ENCODE measurements at regions not wholly inside any gene's neighbourhood (a gene's known extent, or its start where the extent isn't known, plus 50 kb on each side); places are given as distances from the start of the nearest gene placed in this dataset.

- no peaks in the 10 kb centered on the region for H3K79me2 ChIP-seq (ENCODE audit: insufficient read depth, low read length)
- H3K27me3 ChIP-seq (ENCODE audit: control insufficient read depth in 2 of 2, insufficient read depth in 2 of 2, low read length in 2 of 2) = no peaks in the 10 kb centered on the region
- WGBS (ENCODE audit: insufficient coverage) = no CpG with 5 or more reads among the region's 2 CpGs
- H3K9ac ChIP-seq (ENCODE audit: insufficient read depth, low read length, poor library complexity, severe bottlenecking) = no peak overlapping the region
- H3K27ac Mint-ChIP-seq = no peak overlapping the region
- H3K36me3 ChIP-seq (replicated peaks in 1 of 2; ENCODE audit: control insufficient read depth in 1 of 2, insufficient read depth in 2 of 2, low read length in 2 of 2) = no peaks in the 10 kb centered on the region
- H3K9me3 ChIP-seq (replicated peaks in 1 of 2; ENCODE audit: control insufficient read depth in 1 of 2, insufficient read depth in 1 of 2, low read length in 2 of 2) = peaks cover 0 to 34% of the 10 kb centered on the region in 2 donors
- no peak overlapping the region for H3K4me3 Mint-ChIP-seq
- H3K4me1 ChIP-seq (ENCODE audit: control insufficient read depth in 1 of 2, insufficient read depth in 2 of 2, low read length in 2 of 2) = no peaks in the 10 kb centered on the region
- DNase-seq = no peak
- no peaks in the 10 kb centered on the region for H3K4me1 Mint-ChIP-seq
- H4K20me1 ChIP-seq (ENCODE audit: insufficient read depth, low read length) = no peaks in the 10 kb centered on the region
- intact Hi-C loops (cut with micrococcal nuclease) = no loop called here
- H3K27ac ChIP-seq (ENCODE audit: low read depth in 1 of 2, low read length in 2 of 2) = no peak overlapping the region
- no peaks in the 10 kb centered on the region for H3K27me3 Mint-ChIP-seq (ENCODE audit: low read depth in 3 of 3)
- TF ChIP-seq, protein P1, sequence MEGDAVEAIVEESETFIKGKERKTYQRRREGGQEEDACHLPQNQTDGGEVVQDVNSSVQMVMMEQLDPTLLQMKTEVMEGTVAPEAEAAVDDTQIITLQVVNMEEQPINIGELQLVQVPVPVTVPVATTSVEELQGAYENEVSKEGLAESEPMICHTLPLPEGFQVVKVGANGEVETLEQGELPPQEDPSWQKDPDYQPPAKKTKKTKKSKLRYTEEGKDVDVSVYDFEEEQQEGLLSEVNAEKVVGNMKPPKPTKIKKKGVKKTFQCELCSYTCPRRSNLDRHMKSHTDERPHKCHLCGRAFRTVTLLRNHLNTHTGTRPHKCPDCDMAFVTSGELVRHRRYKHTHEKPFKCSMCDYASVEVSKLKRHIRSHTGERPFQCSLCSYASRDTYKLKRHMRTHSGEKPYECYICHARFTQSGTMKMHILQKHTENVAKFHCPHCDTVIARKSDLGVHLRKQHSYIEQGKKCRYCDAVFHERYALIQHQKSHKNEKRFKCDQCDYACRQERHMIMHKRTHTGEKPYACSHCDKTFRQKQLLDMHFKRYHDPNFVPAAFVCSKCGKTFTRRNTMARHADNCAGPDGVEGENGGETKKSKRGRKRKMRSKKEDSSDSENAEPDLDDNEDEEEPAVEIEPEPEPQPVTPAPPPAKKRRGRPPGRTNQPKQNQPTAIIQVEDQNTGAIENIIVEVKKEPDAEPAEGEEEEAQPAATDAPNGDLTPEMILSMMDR (IDR thresholded peaks at IDR 0.05) = no peak
- peaks cover 0 to 11% (median 1%) of the 10 kb centered on the region in 7 donors for H3K9me3 Mint-ChIP-seq
- no peaks in the 10 kb centered on the region for H3K36me3 Mint-ChIP-seq
- no peak overlapping the region for H2AFZ ChIP-seq (ENCODE audit: insufficient read depth, low read depth, low read length, poor library complexity, severe bottlenecking)
- H3K4me2 ChIP-seq (replicated peaks; ENCODE audit: extremely low read depth, low read length, poor library complexity, severe bottlenecking) = no peak overlapping the region
- H3K4me3 ChIP-seq (replicated peaks in 1 of 3; ENCODE audit: low read depth in 2 of 3, low read length in 3 of 3) = no peak overlapping the region
Measured at GRCh38 chr7:8932751-8933150, 499.3 kb downstream of the NXPH1 start.

DNA sequence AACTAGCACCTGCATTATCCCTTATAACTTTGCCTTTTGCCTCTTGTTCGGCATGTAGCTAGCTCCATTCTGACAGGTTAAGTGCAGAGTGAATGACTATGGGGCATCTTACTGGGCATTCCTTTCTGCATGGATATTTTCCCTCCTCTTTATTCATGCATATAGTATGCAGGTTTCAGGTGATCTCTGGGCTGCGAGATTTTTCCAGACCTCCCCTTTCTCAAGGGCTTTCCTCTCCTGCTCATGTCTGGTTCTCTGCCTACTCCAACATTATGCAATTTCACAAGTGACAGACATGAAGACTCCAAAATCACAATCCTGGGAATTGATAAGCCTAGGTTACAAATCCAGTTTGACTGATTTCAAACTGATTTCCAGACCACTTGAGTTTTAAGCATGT, 503.8 kb downstream of the NXPH1 start:
- WGBS (ENCODE audit: insufficient coverage) = 67% methylated on average over 1 of the region's 2 CpGs
- H3K4me3 ChIP-seq (replicated peaks in 1 of 3; ENCODE audit: low read depth in 2 of 3, low read length in 3 of 3) = no peak overlapping the region
- Mint-ChIP-seq H3K27ac (no peak overlapping the region), H3K9me3 (peaks cover 1 to 17% (median 3%) of the 10 kb centered on the region in 7 donors), H3K4me3 (no peak overlapping the region), H3K36me3 (no peaks in the 10 kb centered on the region), H3K4me1 (no peaks in the 10 kb centered on the region), H3K27me3 (ENCODE audit: low read depth in 3 of 3) (no peaks in the 10 kb centered on the region)
- no peak overlapping the region for H2AFZ ChIP-seq (ENCODE audit: insufficient read depth, low read depth, low read length, poor library complexity, severe bottlenecking)
- no peak for DNase-seq
- H3K36me3 ChIP-seq (replicated peaks in 1 of 2; ENCODE audit: control insufficient read depth in 1 of 2, insufficient read depth in 2 of 2, low read length in 2 of 2) = no peaks in the 10 kb centered on the region
- peaks cover 5 to 38% of the 10 kb centered on the region in 2 donors for H3K9me3 ChIP-seq (replicated peaks in 1 of 2; ENCODE audit: control insufficient read depth in 1 of 2, insufficient read depth in 1 of 2, low read length in 2 of 2)
- H3K4me2 ChIP-seq (replicated peaks; ENCODE audit: extremely low read depth, low read length, poor library complexity, severe bottlenecking) = no peak overlapping the region
- H4K20me1 ChIP-seq (ENCODE audit: insufficient read depth, low read length) = no peaks in the 10 kb centered on the region
- H3K79me2 ChIP-seq (ENCODE audit: insufficient read depth, low read length) = no peaks in the 10 kb centered on the region
- H3K9ac ChIP-seq (ENCODE audit: insufficient read depth, low read length, poor library complexity, severe bottlenecking) = no peak overlapping the region
- TF ChIP-seq, protein P1 (IDR thresholded peaks at IDR 0.05) = no peak
- no peaks in the 10 kb centered on the region for H3K27me3 ChIP-seq (ENCODE audit: control insufficient read depth in 2 of 2, insufficient read depth in 2 of 2, low read length in 2 of 2)
- no peaks in the 10 kb centered on the region for H3K4me1 ChIP-seq (ENCODE audit: control insufficient read depth in 1 of 2, insufficient read depth in 2 of 2, low read length in 2 of 2)
- H3K27ac ChIP-seq (ENCODE audit: low read depth in 1 of 2, low read length in 2 of 2) = no peak overlapping the region
- intact Hi-C loops (cut with micrococcal nuclease) = no loop called here
